ENCODE measurements at regions not wholly inside any gene's neighbourhood (a gene's known extent, or its start where the extent isn't known, plus 50 kb on each side); places are given as distances from the start of the nearest gene placed in this dataset.

GRCh38 chr5:114255260-114255659 is 106.6 kb upstream of the KCNN2 start:
- TF ChIP-seq CTCF (IDR thresholded peaks at IDR 0.05; ENCODE audit: insufficient read depth, low read depth, low read length) = no peak
- no peak overlapping the region for H3K4me3 ChIP-seq (ENCODE audit: low read depth, low read length)
- DNase-seq (ENCODE audit: low read depth) = peak; percentile 8

DNA sequence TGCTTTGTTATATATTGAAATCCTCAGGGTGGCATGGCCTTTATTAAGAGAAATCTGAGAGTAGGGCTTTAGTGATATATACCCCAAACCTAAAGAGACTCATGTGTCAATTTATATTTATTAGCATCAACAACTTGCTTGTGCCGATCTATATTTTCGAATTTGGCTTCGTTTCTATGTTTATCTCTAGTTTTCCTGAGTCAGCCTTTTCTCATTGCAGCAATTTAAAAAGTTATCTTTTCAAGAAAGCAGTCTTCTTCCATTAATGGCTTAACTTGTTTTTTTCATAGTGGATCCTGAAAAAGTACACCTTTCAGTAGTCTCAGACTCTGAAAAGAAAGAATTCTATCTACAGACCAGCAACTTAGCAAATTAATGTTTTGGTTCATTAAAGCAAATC is 99.9 kb upstream of the KCNN2 start:
- DNase-seq (ENCODE audit: low read depth) = no peak
- TF ChIP-seq CTCF (IDR thresholded peaks at IDR 0.05; ENCODE audit: insufficient read depth, low read depth, low read length) = no peak
- no peak overlapping the region for H3K4me3 ChIP-seq (ENCODE audit: low read depth, low read length)

DNA sequence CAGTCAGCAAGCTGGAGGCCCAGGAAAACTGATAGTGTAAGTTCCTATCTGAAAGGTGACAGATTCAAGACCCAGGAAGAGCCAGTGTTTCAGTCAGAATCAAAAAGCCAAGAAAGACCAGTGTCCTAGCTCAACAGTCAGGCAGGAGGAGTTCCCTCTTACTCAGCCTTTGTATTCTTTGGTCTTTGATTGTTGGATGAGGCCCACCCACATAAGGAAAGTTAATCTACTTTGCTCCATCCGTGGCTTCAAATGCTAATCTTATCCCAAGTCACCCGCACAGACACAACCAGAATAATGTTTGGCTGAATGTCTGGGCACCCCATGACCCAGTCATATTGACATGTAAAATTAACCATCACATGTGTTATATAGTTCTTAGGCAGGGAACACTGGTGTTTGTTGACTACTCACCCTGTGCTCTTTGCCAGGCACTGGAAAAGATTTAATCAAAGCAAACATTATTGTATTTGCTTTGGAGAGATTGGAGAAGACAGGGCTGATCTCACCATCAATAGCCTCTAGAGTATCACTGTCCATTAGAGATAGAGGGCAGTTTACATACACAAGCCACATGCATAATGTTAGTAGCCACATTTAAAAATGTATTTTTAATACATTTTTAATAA is 96.3 kb upstream of the KCNN2 start:
- no peak for TF ChIP-seq CTCF (IDR thresholded peaks at IDR 0.05; ENCODE audit: insufficient read depth, low read depth, low read length)
- no peak overlapping the region for H3K4me3 ChIP-seq (ENCODE audit: low read depth, low read length)
- DNase-seq (ENCODE audit: low read depth) = no peak

GRCh38 chr5:114266374-114266773 is 95.5 kb upstream of the KCNN2 start:
- TF ChIP-seq CTCF (IDR thresholded peaks at IDR 0.05; ENCODE audit: insufficient read depth, low read depth, low read length) = no peak
- no peak overlapping the region for H3K4me3 ChIP-seq (ENCODE audit: low read depth, low read length)
- DNase-seq (ENCODE audit: low read depth) = no peak

DNA sequence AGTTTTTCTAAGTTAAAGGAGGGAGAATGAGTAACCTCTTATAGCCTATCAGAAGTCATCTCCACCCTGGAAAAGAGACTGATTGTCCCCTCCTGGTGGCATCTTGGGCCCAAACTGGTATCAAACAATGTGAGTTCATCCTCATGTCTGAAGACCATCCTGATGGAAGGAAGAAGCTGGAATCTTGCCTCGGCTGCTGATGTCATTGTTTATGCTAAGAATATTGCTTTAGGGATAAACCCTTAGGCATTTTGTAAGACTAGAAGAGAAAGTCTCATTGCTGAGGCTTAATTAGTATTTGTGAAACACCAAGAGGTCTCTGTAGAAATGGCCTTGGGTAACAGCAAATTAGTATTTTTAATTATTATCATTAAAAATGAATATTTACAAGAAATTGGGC is 65.7 kb upstream of the KCNN2 start:
- H3K4me3 ChIP-seq (ENCODE audit: low read depth, low read length) = no peak overlapping the region
- DNase-seq (ENCODE audit: low read depth) = peak; percentile 65
- no peak for TF ChIP-seq CTCF (IDR thresholded peaks at IDR 0.05; ENCODE audit: insufficient read depth, low read depth, low read length)

DNA sequence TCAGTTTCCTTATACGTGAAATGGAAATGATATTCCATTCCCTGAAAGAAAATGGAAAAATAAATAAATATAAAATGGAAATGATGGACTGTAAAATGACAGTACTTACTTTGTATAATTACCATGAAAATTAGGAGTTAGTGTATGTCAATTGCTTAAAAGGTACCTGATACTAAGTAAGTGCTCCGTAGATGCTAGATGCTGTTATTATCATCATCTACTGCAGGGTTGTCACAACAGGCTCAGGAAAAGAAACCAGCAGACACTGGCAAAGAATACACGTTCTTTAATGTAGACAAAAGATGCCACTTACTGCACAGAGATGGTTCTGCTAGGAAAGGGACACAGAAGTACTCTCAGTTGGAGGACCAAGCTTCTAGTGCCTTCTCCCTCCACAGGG is 64.0 kb upstream of the KCNN2 start:
- TF ChIP-seq CTCF (IDR thresholded peaks at IDR 0.05; ENCODE audit: insufficient read depth, low read depth, low read length) = no peak
- DNase-seq (ENCODE audit: low read depth) = no peak
- H3K4me3 ChIP-seq (ENCODE audit: low read depth, low read length) = no peak overlapping the region
